ENCODE measurements at regions not wholly inside any gene's neighbourhood (a gene's known extent, or its start where the extent isn't known, plus 50 kb on each side); places are given as distances from the start of the nearest gene placed in this dataset.

DNA sequence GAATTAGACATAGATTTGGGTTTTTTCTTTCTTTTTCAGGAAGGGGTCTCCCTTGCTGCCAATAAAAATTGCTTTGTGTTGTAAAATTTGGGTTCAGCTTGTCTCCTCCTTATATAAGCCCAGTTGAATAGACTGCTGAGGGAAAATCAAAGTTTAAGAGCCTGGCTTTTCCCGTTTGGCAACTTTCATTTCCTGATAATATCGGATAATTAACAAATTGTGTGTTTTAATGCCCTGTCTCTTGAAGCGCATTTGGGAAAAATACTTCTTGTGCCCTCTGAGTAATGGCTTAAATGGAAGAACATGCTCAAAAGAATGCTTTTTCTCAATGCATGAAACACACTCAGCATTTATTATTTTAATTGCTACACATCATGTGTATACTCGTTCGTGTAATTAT, 198.0 kb upstream of the DCN start:
- Histone ChIP-seq H3K4me1 (peaks cover 17% of the 10 kb centered on the region), H3K27me3 (no peaks in the 10 kb centered on the region), H3K36me3 (no peaks in the 10 kb centered on the region), H3K9me3 (no peaks in the 10 kb centered on the region), H3K27ac (peak overlapping the region; percentile 86), H3K4me3 (peak overlapping the region; percentile 40 to 45)
- no peak for DNase-seq (ENCODE audit: extremely low spot score in 2 of 2)
- intact Hi-C loops (cut with DNase I), result no loop called here
- no peak for TF ChIP-seq CTCF (IDR thresholded peaks at IDR 0.05)
- TF ChIP-seq POLR2A (IDR thresholded peaks at IDR 0.05), result no peak
- TF ChIP-seq POLR2AphosphoS5 (IDR thresholded peaks at IDR 0.05; ENCODE audit: insufficient read depth in 1 of 2, low read depth in 1 of 2), result peak in 1 of 2 donors; percentile 49

DNA sequence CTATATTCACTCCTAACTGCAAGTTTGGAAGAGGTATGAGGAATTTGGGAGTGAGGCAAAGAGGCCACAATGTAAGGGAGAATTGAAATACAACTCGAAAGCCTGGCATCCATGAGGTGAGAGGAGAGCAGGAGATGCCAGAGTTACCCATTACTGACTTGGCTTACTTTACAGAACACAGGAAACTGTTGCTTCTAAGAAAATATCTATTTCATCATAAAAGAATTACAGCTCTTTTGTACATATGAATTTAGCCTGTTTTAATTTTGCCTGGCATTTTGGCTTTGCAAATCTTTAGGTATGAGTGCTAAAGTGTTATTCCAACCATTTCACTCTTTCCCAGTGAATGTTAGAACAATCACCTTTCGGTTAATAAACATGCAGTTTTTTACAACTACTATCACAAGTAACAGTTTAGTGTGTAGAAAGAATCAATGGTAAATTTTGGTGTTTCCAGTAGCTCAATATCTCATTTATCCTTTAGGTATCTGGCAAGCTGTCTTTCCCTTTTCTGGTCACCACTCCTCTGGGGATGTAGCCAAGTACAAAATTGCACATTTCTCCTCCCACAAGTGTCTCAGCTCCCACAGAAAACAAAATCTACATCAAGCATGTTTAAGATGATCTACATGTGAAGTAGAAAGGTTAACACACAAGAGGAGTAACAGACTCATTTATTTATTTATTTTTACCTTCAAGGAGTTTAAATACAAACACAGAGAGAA, 196.6 kb upstream of the DCN start:
- no peak for DNase-seq (ENCODE audit: extremely low spot score in 2 of 2)
- intact Hi-C loops (cut with DNase I), result no loop called here
- Histone ChIP-seq H3K27me3 (no peaks in the 10 kb centered on the region), H3K4me1 (peaks cover 17% of the 10 kb centered on the region), H3K4me3 (no peak overlapping the region), H3K9me3 (no peaks in the 10 kb centered on the region), H3K27ac (no peak overlapping the region), H3K36me3 (no peaks in the 10 kb centered on the region)
- no peak for TF ChIP-seq POLR2A (IDR thresholded peaks at IDR 0.05)
- TF ChIP-seq POLR2AphosphoS5 (IDR thresholded peaks at IDR 0.05; ENCODE audit: insufficient read depth in 1 of 2, low read depth in 1 of 2), result no peak
- TF ChIP-seq CTCF (IDR thresholded peaks at IDR 0.05), result no peak

DNA sequence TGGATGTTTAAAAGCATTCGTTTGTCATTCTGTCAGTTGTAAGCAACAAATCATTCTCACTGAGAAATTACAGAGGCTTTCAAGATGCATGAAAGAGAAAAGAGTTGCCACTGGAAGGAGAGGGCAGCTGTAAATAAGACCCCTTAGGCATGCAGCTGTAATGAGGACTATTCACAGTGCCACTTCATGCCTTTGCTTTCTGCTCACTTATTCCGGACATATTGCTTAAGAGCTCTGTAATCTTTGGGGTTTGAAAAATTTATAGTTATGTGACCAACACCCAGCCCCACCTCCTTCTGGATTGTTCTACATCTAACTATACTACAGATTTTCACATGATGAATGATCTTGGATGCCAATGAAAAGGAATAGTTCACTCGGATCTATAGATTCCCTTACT, 194.8 kb upstream of the DCN start:
- Histone ChIP-seq H3K36me3 (no peaks in the 10 kb centered on the region), H3K4me3 (no peak overlapping the region), H3K9me3 (no peaks in the 10 kb centered on the region), H3K27me3 (no peaks in the 10 kb centered on the region), H3K27ac (no peak overlapping the region), H3K4me1 (peaks cover 17% of the 10 kb centered on the region)
- TF ChIP-seq CTCF (IDR thresholded peaks at IDR 0.05), result no peak
- TF ChIP-seq POLR2A (IDR thresholded peaks at IDR 0.05), result no peak
- no peak for TF ChIP-seq POLR2AphosphoS5 (IDR thresholded peaks at IDR 0.05; ENCODE audit: insufficient read depth in 1 of 2, low read depth in 1 of 2)
- DNase-seq (ENCODE audit: extremely low spot score in 2 of 2), result no peak
- intact Hi-C loops (cut with DNase I), result no loop called here

DNA sequence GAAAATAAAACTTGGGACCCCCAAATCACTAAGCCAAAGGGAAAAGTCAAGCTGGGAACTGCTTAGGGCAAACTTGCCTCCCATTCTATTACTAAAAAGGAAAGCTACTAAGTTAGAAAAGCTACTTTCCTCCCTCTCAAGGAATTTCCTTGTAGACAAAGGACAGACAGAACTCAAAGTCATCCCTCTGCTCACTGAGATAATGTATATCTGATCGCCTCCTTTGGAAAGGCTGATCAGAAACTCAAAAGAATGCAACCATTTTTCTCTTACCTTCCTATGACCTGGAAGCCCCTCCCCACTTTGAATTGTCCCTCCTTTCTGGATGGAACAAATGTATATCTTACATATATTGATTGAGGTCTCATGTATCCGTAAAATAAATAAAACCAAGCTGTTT, 190.5 kb upstream of the DCN start:
- no peak overlapping the region for H3K27ac ChIP-seq
- no peaks in the 10 kb centered on the region for H3K4me1 ChIP-seq
- H3K4me3 ChIP-seq, result no peak overlapping the region
- no peaks in the 10 kb centered on the region for H3K27me3 ChIP-seq
- no peaks in the 10 kb centered on the region for H3K36me3 ChIP-seq
- DNase-seq (ENCODE audit: extremely low spot score in 2 of 2), result no peak
- intact Hi-C loops (cut with DNase I), result no loop called here
- TF ChIP-seq CTCF (IDR thresholded peaks at IDR 0.05) (no peak), POLR2A (IDR thresholded peaks at IDR 0.05) (no peak), POLR2AphosphoS5 (IDR thresholded peaks at IDR 0.05; ENCODE audit: insufficient read depth in 1 of 2, low read depth in 1 of 2) (no peak)
- no peaks in the 10 kb centered on the region for H3K9me3 ChIP-seq

- intact Hi-C loops (cut with DNase I), result no loop called here
Measured at GRCh38 chr12:91370086-91370868, 187.7 kb upstream of the DCN start.

More at GRCh38 chr12:91370086-91370868, 187.7 kb upstream of the DCN start:
- TF ChIP-seq POLR2A (IDR thresholded peaks at IDR 0.05) (no peak), POLR2AphosphoS5 (IDR thresholded peaks at IDR 0.05; ENCODE audit: insufficient read depth in 1 of 2, low read depth in 1 of 2) (no peak), CTCF (IDR thresholded peaks at IDR 0.05) (no peak)
- DNase-seq (ENCODE audit: extremely low spot score in 2 of 2), result no peak
- H3K4me3 ChIP-seq, result no peak overlapping the region
- H3K4me1 ChIP-seq, result no peaks in the 10 kb centered on the region
- H3K27me3 ChIP-seq, result no peaks in the 10 kb centered on the region
- no peak overlapping the region for H3K27ac ChIP-seq
- no peaks in the 10 kb centered on the region for H3K9me3 ChIP-seq
- no peaks in the 10 kb centered on the region for H3K36me3 ChIP-seq
